Left hindlimb (tissue), 1 donor: ENCODE measurements at regions not wholly inside any gene's neighbourhood (a gene's known extent, or its start where the extent isn't known, plus 50 kb on each side); places are given as distances from the start of the nearest gene placed in this dataset.
"Not testable (repeated sequence)": the region's sequence is repeated elsewhere in the genome, so short reads cannot be mapped to it uniquely, and the experiment has no call there.

Source experiments
- DNase-seq: peaks from one replicate; pipeline ENCODE4 v3.0.0-alpha.2; 2018

- not testable (repeated sequence) for DNase-seq
These were observed 202.7 kb downstream of the LIPI start for GRCh38 chr21:14008006-14008405.

- DNase-seq = not testable (repeated sequence)
These were observed 204.6 kb downstream of the LIPI start for GRCh38 chr21:14006144-14006543.

GRCh38 chr21:13986996-13987958, 223.5 kb downstream of the LIPI start:
- DNase-seq = not testable (repeated sequence)

GRCh38 chr21:13985865-13986863, 224.6 kb downstream of the LIPI start:
- DNase-seq = not testable (repeated sequence)

- DNase-seq = not testable (repeated sequence)
These were observed 225.5 kb downstream of the LIPI start for GRCh38 chr21:13985137-13985864.

- DNase-seq = not testable (repeated sequence)
These were observed 226.0 kb downstream of the LIPI start for GRCh38 chr21:13984728-13985127.

GRCh38 chr21:13981176-13982087, 229.3 kb downstream of the LIPI start:
- DNase-seq = not testable (repeated sequence)

GRCh38 chr21:13980115-13980662, 230.6 kb downstream of the LIPI start:
- DNase-seq = not testable (repeated sequence)

GRCh38 chr21:13979608-13980007, 231.1 kb downstream of the LIPI start:
- not testable (repeated sequence) for DNase-seq

- not testable (repeated sequence) for DNase-seq
These were observed 236.2 kb downstream of the LIPI start for GRCh38 chr21:13974582-13974981.

- not testable (repeated sequence) for DNase-seq
These were observed 240.9 kb downstream of the LIPI start for GRCh38 chr21:13969853-13970252.

- not testable (repeated sequence) for DNase-seq
These were observed 241.8 kb downstream of the LIPI start for GRCh38 chr21:13969002-13969401.

GRCh38 chr21:13963259-13963658, 247.5 kb downstream of the LIPI start:
- not testable (repeated sequence) for DNase-seq

GRCh38 chr21:13937236-13937635, 273.5 kb downstream of the LIPI start:
- DNase-seq = no peak

- DNase-seq = not testable (repeated sequence)
These were observed 274.5 kb downstream of the LIPI start for GRCh38 chr21:13936033-13936937.

- not testable (repeated sequence) for DNase-seq
These were observed 275.2 kb downstream of the LIPI start for GRCh38 chr21:13935396-13936032.

- DNase-seq = not testable (repeated sequence)
These were observed 275.8 kb downstream of the LIPI start for GRCh38 chr21:13934887-13935342.

GRCh38 chr21:13923175-13923574, 287.6 kb downstream of the LIPI start:
- not testable (repeated sequence) for DNase-seq

GRCh38 chr21:13921455-13921854, 289.3 kb downstream of the LIPI start:
- DNase-seq = not testable (repeated sequence)
